MCF 10A (cell line): ENCODE measurements at regions not wholly inside any gene's neighbourhood (a gene's known extent, or its start where the extent isn't known, plus 50 kb on each side); places are given as distances from the start of the nearest gene placed in this dataset.

Source experiments
- BruUV-seq: library from RNA; stranded (reverse); fragments of 400-500 nt; replicated peaks from 2 replicates; lab custom pipeline; 2021; lab: Mats Ljungman, UMichigan
- CTCF ChIA-PET: fragments of 300-600 bp; sonication (Branson Sonifier 250); formaldehyde crosslinking; extraction: SDS; loops from one replicate; lab custom pipeline; 2021; ENCODE audit warnings: antibody characterized with exemption, inconsistent platforms; lab: Yijun Ruan, JAX
- POLR2A ChIA-PET: fragments of 300-600, 350-650 bp; sonication (Branson Sonifier 250); formaldehyde crosslinking; extraction: SDS; loops from one replicate; lab custom pipeline; 2020; ENCODE audit warnings: antibody characterized with exemption, inconsistent platforms; lab: Yijun Ruan, JAX
- DNase-seq: peaks from one replicate; pipeline ENCODE4 v3.0.0-alpha.2; 2018; ENCODE audit not compliant: unreplicated experiment
- H3K27ac Mint-ChIP-seq: one replicate; pipeline ENCODE4 v1.8.0; 2022; ENCODE audit warnings: mild to moderate bottlenecking, low read depth, mixed read lengths; ENCODE audit not compliant: unreplicated experiment
- H3K27me3 Mint-ChIP-seq: one replicate; pipeline ENCODE4 v1.8.0; 2022; ENCODE audit warnings: mixed read lengths; ENCODE audit not compliant: insufficient read depth, unreplicated experiment
- H3K36me3 Mint-ChIP-seq: one replicate; pipeline ENCODE4 v1.8.0; 2022; ENCODE audit warnings: mild to moderate bottlenecking, moderate library complexity, mixed read lengths; ENCODE audit not compliant: insufficient read depth, unreplicated experiment
- H3K4me1 Mint-ChIP-seq: one replicate; pipeline ENCODE4 v1.8.0; 2022; ENCODE audit warnings: mixed read lengths; ENCODE audit not compliant: insufficient read depth, unreplicated experiment
- H3K4me3 Mint-ChIP-seq: one replicate; pipeline ENCODE4 v1.8.0; 2022; ENCODE audit warnings: mild to moderate bottlenecking, moderate library complexity, mixed read lengths; ENCODE audit not compliant: unreplicated experiment
- H3K9me3 Mint-ChIP-seq: one replicate; pipeline ENCODE4 v1.8.0; 2022; ENCODE audit warnings: mixed read lengths; ENCODE audit not compliant: unreplicated experiment
- intact Hi-C: fragments of 100-400 bp; cut with micrococcal nuclease; formaldehyde crosslinking; loops from 2 replicates; pipeline ENCODE4 v1.14.1; 2022
- TF ChIP-seq, protein P1 (sequence below): fragments of 200-600 bp; IDR thresholded peaks from one replicate; pipeline ENCODE4 v1.8.0; 2022; ENCODE audit warnings: antibody characterized with exemption, mild to moderate bottlenecking; ENCODE audit not compliant: unreplicated experiment

GRCh38 chr17:34484193-34484733 is 95.1 kb upstream of the TMEM132E start:
- Mint-ChIP-seq H3K36me3 (no peaks in the 10 kb centered on the region), H3K4me3 (no peak overlapping the region), H3K9me3 (peaks cover 34% of the 10 kb centered on the region), H3K27ac (no peak overlapping the region), H3K27me3 (no peaks in the 10 kb centered on the region), H3K4me1 (no peaks in the 10 kb centered on the region)
- CTCF ChIA-PET = no interaction called here
- no peak for DNase-seq
- intact Hi-C loops = no loop called here
- POLR2A ChIA-PET = no interaction called here
- no TSS peak for BruUV-seq
- TF ChIP-seq, protein P1, sequence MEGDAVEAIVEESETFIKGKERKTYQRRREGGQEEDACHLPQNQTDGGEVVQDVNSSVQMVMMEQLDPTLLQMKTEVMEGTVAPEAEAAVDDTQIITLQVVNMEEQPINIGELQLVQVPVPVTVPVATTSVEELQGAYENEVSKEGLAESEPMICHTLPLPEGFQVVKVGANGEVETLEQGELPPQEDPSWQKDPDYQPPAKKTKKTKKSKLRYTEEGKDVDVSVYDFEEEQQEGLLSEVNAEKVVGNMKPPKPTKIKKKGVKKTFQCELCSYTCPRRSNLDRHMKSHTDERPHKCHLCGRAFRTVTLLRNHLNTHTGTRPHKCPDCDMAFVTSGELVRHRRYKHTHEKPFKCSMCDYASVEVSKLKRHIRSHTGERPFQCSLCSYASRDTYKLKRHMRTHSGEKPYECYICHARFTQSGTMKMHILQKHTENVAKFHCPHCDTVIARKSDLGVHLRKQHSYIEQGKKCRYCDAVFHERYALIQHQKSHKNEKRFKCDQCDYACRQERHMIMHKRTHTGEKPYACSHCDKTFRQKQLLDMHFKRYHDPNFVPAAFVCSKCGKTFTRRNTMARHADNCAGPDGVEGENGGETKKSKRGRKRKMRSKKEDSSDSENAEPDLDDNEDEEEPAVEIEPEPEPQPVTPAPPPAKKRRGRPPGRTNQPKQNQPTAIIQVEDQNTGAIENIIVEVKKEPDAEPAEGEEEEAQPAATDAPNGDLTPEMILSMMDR = no peak

- POLR2A ChIA-PET = no interaction called here
- TF ChIP-seq, protein P1 = no peak
- intact Hi-C loops = no loop called here
- Mint-ChIP-seq H3K36me3 (no peaks in the 10 kb centered on the region), H3K4me3 (no peak overlapping the region), H3K27me3 (no peaks in the 10 kb centered on the region), H3K9me3 (peaks cover 34% of the 10 kb centered on the region), H3K4me1 (no peaks in the 10 kb centered on the region), H3K27ac (no peak overlapping the region)
- CTCF ChIA-PET = interaction anchor here (0.5 kb wide), 1 partner anchor 12 kb away, joined by 3 read pairs; no protein-coding TSS in a partner anchor
- DNase-seq = no peak
- no TSS peak for BruUV-seq
Observed at GRCh38 chr17:34482730-34483129, 96.7 kb upstream of the TMEM132E start.

DNA sequence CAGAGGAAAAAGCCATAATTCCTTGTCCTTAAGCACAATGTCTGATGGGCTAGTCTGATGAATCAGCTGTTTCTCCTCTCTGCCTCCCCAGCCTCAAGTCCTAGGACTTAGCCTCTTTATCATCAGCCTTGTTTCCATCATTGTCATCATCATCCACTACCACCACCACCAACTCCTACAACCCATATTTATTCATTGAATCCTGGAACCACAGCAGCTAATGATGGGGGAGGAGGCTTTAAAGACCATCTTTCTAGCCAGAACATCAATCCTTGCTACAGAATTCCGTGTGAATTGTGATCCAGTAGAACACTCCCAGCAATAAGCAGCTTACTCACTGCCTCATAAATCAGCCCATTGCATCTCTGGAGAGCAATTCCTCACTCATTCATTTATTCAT is 97.6 kb upstream of the TMEM132E start:
- no peaks in the 10 kb centered on the region for H3K27me3 Mint-ChIP-seq
- DNase-seq = no peak
- H3K36me3 Mint-ChIP-seq = no peaks in the 10 kb centered on the region
- CTCF ChIA-PET = no interaction called here
- H3K4me1 Mint-ChIP-seq = no peaks in the 10 kb centered on the region
- H3K4me3 Mint-ChIP-seq = no peak overlapping the region
- peaks cover 29% of the 10 kb centered on the region for H3K9me3 Mint-ChIP-seq
- TF ChIP-seq, protein P1 = no peak
- no peak overlapping the region for H3K27ac Mint-ChIP-seq
- POLR2A ChIA-PET = no interaction called here
- intact Hi-C loops = no loop called here
- no TSS peak for BruUV-seq

DNA sequence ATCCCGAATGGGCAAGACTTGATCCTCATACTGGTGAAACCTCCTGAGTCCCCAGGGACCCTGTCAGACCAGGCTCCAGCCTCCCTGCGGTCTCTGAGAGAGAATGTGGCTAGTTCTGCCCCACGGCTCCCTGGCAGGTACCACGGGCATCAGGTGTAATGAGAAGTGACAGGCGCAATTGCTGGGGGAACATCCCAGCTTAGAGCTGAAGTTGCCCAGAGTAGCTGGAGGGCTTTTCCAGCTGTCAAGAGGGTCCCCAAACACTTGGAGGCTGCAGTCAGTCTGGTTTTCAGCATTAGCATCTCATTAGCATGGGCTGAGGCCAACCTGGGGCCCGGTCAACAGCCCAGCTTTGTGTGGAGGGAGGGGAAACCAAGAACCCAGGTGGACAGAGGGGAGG is 100.0 kb upstream of the TMEM132E start:
- TF ChIP-seq, protein P1 = no peak
- no peaks in the 10 kb centered on the region for H3K4me1 Mint-ChIP-seq
- H3K9me3 Mint-ChIP-seq = peaks cover 21% of the 10 kb centered on the region
- H3K36me3 Mint-ChIP-seq = no peaks in the 10 kb centered on the region
- H3K27me3 Mint-ChIP-seq = no peaks in the 10 kb centered on the region
- ChIA-PET POLR2A (no interaction called here), CTCF (no interaction called here)
- H3K27ac Mint-ChIP-seq = no peak overlapping the region
- intact Hi-C loops = no loop called here
- BruUV-seq = no TSS peak
- no peak overlapping the region for H3K4me3 Mint-ChIP-seq
- DNase-seq = no peak
